WTC11 (cell line): ENCODE measurements at regions not wholly inside any gene's neighbourhood (a gene's known extent, or its start where the extent isn't known, plus 50 kb on each side); places are given as distances from the start of the nearest gene placed in this dataset.

ENCODE experiments used
- ATAC-seq: fragments of 200-7000 bp; cut with Tn5 transposase; 2 replicates; pipeline ENCODE4 v1.10.0; 2021; ENCODE audit warnings: mild to moderate bottlenecking, moderate library complexity
- CTCF ChIA-PET: fragments of 300-600 bp; sonication (Branson Sonifier 250); formaldehyde crosslinking; loops from one replicate; lab custom pipeline; 2021; ENCODE audit warnings: antibody characterized with exemption; lab: Charles Lee
- POLR2A ChIA-PET: fragments of 350-600 bp; sonication (Branson Sonifier 250); formaldehyde crosslinking; loops from one replicate; lab custom pipeline; 2021; ENCODE audit warnings: antibody characterized with exemption; lab: Charles Lee
- DNase-seq: peaks from one replicate; pipeline ENCODE4 v3.0.0; 2021; ENCODE audit warnings: low spot score
- H3K27ac Mint-ChIP-seq: 2 replicates; pipeline ENCODE4 v1.8.0; 2021; ENCODE audit warnings: mixed read lengths
- H3K27me3 Mint-ChIP-seq: 2 replicates; pipeline ENCODE4 v1.8.0; 2021; ENCODE audit warnings: low read depth, mild to moderate bottlenecking, moderate library complexity, mixed read lengths
- H3K36me3 Mint-ChIP-seq: 2 replicates; pipeline ENCODE4 v1.8.0; 2021; ENCODE audit warnings: mixed read lengths
- H3K4me1 Mint-ChIP-seq: 2 replicates; pipeline ENCODE4 v1.8.0; 2022; ENCODE audit warnings: mixed read lengths
- H3K4me3 Mint-ChIP-seq: 2 replicates; pipeline ENCODE4 v1.8.0; 2021; ENCODE audit warnings: mild to moderate bottlenecking, moderate library complexity, mixed read lengths
- H3K9me3 Mint-ChIP-seq: 2 replicates; pipeline ENCODE4 v1.8.0; 2021; ENCODE audit warnings: mixed read lengths
- AFF4 ChIP-seq: sonication (generic); formaldehyde crosslinking; IDR thresholded peaks from 2 replicates; pipeline ENCODE4 v1.8.1; 2023; ENCODE audit warnings: mild to moderate bottlenecking, missing genetic modification reagents, borderline replicate concordance
- AR ChIP-seq: fragments of 250-450 bp; sonication (Bioruptor Pico); IDR thresholded peaks from 2 replicates; pipeline ENCODE4 v1.9.0; 2021; ENCODE audit warnings: mild to moderate bottlenecking
- E2F4 ChIP-seq: sonication (generic); formaldehyde crosslinking; IDR thresholded peaks from 2 replicates; pipeline ENCODE4 v1.8.1; 2022; ENCODE audit warnings: low read depth, mild to moderate bottlenecking, moderate library complexity, missing genetic modification reagents, borderline replicate concordance
- ESRRA ChIP-seq: sonication (generic); formaldehyde crosslinking; IDR thresholded peaks from 2 replicates; pipeline ENCODE4 v1.8.1; 2022; ENCODE audit warnings: mild to moderate bottlenecking, missing genetic modification reagents, borderline replicate concordance
- FOXK1 ChIP-seq: sonication (generic); formaldehyde crosslinking; IDR thresholded peaks from 2 replicates; pipeline ENCODE4 v1.8.0; 2022; ENCODE audit warnings: mild to moderate bottlenecking, moderate library complexity, missing genetic modification reagents
- GABPB1 ChIP-seq: sonication (generic); formaldehyde crosslinking; IDR thresholded peaks from 2 replicates; pipeline ENCODE4 v1.8.1; 2023; ENCODE audit warnings: mild to moderate bottlenecking, missing genetic modification reagents
- IRF2 ChIP-seq: sonication (generic); formaldehyde crosslinking; IDR thresholded peaks from 2 replicates; pipeline ENCODE4 v1.8.0; 2022; ENCODE audit warnings: low read depth, missing genetic modification reagents, borderline replicate concordance
- NFATC4 ChIP-seq: fragments of 250-450 bp; sonication (Bioruptor Pico); IDR thresholded peaks from 2 replicates; pipeline ENCODE4 v1.9.0; 2021; ENCODE audit warnings: mild to moderate bottlenecking
- NFE2L1 ChIP-seq: sonication (generic); formaldehyde crosslinking; IDR thresholded peaks from 2 replicates; pipeline ENCODE4 v1.8.1; 2023; ENCODE audit warnings: missing genetic modification reagents
- NFYB ChIP-seq: sonication (generic); formaldehyde crosslinking; conservative IDR thresholded peaks from 2 replicates; pipeline ENCODE4 v1.8.0; 2022; ENCODE audit warnings: low read depth, missing genetic modification reagents
- SOX15 ChIP-seq: fragments of 250-450 bp; sonication (Bioruptor Pico); IDR thresholded peaks from 2 replicates; pipeline ENCODE4 v1.9.0; 2021; ENCODE audit warnings: mild to moderate bottlenecking
- TP53 ChIP-seq: sonication (generic); formaldehyde crosslinking; IDR thresholded peaks from 2 replicates; pipeline ENCODE4 v1.8.1; 2023; ENCODE audit warnings: mild to moderate bottlenecking, missing genetic modification reagents
- USF2 ChIP-seq: sonication (generic); formaldehyde crosslinking; IDR thresholded peaks from 2 replicates; pipeline ENCODE4 v1.8.1; 2023; ENCODE audit warnings: mild to moderate bottlenecking, missing genetic modification reagents, moderate library complexity
- ZNF317 ChIP-seq: sonication (generic); formaldehyde crosslinking; IDR thresholded peaks from 2 replicates; pipeline ENCODE4 v1.8.1; 2023; ENCODE audit warnings: low read depth, mild to moderate bottlenecking, moderate library complexity, missing genetic modification reagents, borderline replicate concordance
- ZNF423 ChIP-seq: fragments of 250-450 bp; sonication (Bioruptor Pico); IDR thresholded peaks from 2 replicates; pipeline ENCODE4 v2.1.2; 2022; ENCODE audit warnings: mild to moderate bottlenecking, moderate library complexity
- ZNF512 ChIP-seq: sonication (generic); formaldehyde crosslinking; IDR thresholded peaks from 2 replicates; pipeline ENCODE4 v1.8.1; 2022; ENCODE audit warnings: missing genetic modification reagents, borderline replicate concordance
- ZSCAN18 ChIP-seq: fragments of 250-450 bp; sonication (Bioruptor Pico); IDR thresholded peaks from 2 replicates; pipeline ENCODE4 v2.1.2; 2022; ENCODE audit warnings: mild to moderate bottlenecking, moderate library complexity

- H3K9me3 Mint-ChIP-seq, result peaks cover 73% of the 10 kb centered on the region
- H3K27ac Mint-ChIP-seq, result no peak overlapping the region
- H3K27me3 Mint-ChIP-seq, result peaks cover 6% of the 10 kb centered on the region; the same call in 1 of the 2 replicates
- no peaks in the 10 kb centered on the region for H3K4me1 Mint-ChIP-seq
- no peak for ATAC-seq
- POLR2A ChIA-PET, result no interaction called here
- H3K36me3 Mint-ChIP-seq, result peaks cover 68% of the 10 kb centered on the region
- CTCF ChIA-PET, result no interaction called here
- no peak for TF ChIP-seq IRF2 (CRISPR knock-in tag)
- no peak for TF ChIP-seq SOX15 (CRISPR knock-in tag)
- no peak for TF ChIP-seq GABPB1 (CRISPR knock-in tag)
- TF ChIP-seq NFYB (CRISPR knock-in tag), result no peak
- no peak for TF ChIP-seq ZNF423 (CRISPR knock-in tag)
- TF ChIP-seq E2F4, result no peak
- no peak for TF ChIP-seq AFF4 (CRISPR knock-in tag)
- no peak for TF ChIP-seq USF2 (CRISPR knock-in tag)
- TF ChIP-seq AR, result no peak
- no peak for DNase-seq
- no peak overlapping the region for H3K4me3 Mint-ChIP-seq
Observed at GRCh38 chr1:4027008-4027407, 126.9 kb upstream of the C1orf174 start.

GRCh38 chr1:4027492-4028138 is 127.5 kb upstream of the C1orf174 start:
- Mint-ChIP-seq H3K27me3 (peaks cover 6% of the 10 kb centered on the region; the same call in 1 of the 2 replicates), H3K36me3 (peaks cover 66% of the 10 kb centered on the region), H3K4me1 (no peaks in the 10 kb centered on the region), H3K27ac (no peak overlapping the region), H3K4me3 (no peak overlapping the region), H3K9me3 (peaks cover 71% of the 10 kb centered on the region)
- no peak for TF ChIP-seq ZSCAN18 (CRISPR knock-in tag)
- no peak for TF ChIP-seq NFE2L1 (CRISPR knock-in tag)
- TF ChIP-seq SOX15 (CRISPR knock-in tag), result no peak
- TF ChIP-seq ESRRA (CRISPR knock-in tag), result no peak
- no peak for TF ChIP-seq FOXK1
- TF ChIP-seq ZNF512 (CRISPR knock-in tag), result no peak
- no peak for TF ChIP-seq NFATC4 (CRISPR knock-in tag)
- TF ChIP-seq TP53, result no peak
- TF ChIP-seq ZNF317 (CRISPR knock-in tag), result no peak
- ATAC-seq (no peak), DNase-seq (no peak)
- ChIA-PET POLR2A (no interaction called here), CTCF (no interaction called here)
